ENCODE measurements at regions not wholly inside any gene's neighbourhood (a gene's known extent, or its start where the extent isn't known, plus 50 kb on each side); places are given as distances from the start of the nearest gene placed in this dataset.

DNA sequence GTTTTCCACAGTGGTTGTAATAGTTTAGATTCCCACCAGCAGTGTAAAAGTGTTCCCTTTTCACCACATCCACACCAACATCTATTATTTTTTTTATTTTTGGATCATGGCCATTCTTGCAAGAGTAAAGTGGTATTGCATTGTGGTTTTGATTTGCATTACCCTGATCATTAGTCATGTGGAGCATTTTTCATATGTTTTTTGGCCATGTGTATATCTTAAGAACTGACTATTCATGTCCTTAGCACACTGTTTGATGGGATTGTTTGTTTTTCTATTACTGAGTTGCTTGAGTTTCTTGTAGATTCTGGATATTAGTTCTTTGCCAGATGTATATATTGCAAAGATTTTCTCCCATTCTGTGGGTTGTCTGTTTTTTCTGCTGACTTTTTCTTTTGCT is 820.1 kb downstream of the TENT5A start:
- peak; percentile 34 for DNase-seq (ENCODE audit: low read depth)
- in situ Hi-C loops (cut with HindIII; ENCODE audit: low sequenced_read_pairs), result no loop called here
- TF ChIP-seq, protein P1, sequence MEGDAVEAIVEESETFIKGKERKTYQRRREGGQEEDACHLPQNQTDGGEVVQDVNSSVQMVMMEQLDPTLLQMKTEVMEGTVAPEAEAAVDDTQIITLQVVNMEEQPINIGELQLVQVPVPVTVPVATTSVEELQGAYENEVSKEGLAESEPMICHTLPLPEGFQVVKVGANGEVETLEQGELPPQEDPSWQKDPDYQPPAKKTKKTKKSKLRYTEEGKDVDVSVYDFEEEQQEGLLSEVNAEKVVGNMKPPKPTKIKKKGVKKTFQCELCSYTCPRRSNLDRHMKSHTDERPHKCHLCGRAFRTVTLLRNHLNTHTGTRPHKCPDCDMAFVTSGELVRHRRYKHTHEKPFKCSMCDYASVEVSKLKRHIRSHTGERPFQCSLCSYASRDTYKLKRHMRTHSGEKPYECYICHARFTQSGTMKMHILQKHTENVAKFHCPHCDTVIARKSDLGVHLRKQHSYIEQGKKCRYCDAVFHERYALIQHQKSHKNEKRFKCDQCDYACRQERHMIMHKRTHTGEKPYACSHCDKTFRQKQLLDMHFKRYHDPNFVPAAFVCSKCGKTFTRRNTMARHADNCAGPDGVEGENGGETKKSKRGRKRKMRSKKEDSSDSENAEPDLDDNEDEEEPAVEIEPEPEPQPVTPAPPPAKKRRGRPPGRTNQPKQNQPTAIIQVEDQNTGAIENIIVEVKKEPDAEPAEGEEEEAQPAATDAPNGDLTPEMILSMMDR (IDR thresholded peaks at IDR 0.05; ENCODE audit: low read depth, low read length, missing control alignments), result no peak
- H3K4me3 ChIP-seq (ENCODE audit: low read depth, low read length), result no peak overlapping the region

DNA sequence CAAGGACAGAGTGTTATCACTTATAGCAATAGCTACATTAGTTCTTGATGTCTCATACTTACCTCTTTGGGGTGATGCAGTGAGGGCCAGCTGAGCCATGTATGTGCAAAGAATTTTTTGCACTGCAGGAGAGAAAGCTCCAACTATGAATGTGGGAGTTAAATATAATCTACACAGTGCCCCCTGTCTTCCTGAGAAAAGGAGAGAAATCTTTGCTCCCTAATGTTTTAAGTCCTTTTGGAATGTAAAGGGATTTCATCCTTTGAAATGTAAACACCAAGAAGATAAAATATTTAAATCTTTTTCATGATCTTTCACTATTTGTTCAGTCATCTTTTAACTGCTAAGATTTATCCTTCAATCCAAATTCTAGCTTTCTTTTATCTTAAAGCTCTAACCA is 822.1 kb downstream of the TENT5A start:
- TF ChIP-seq, protein P1 (IDR thresholded peaks at IDR 0.05; ENCODE audit: low read depth, low read length, missing control alignments), result no peak
- no peak for DNase-seq (ENCODE audit: low read depth)
- no peak overlapping the region for H3K4me3 ChIP-seq (ENCODE audit: low read depth, low read length)
- in situ Hi-C loops (cut with HindIII; ENCODE audit: low sequenced_read_pairs), result no loop called here

DNA sequence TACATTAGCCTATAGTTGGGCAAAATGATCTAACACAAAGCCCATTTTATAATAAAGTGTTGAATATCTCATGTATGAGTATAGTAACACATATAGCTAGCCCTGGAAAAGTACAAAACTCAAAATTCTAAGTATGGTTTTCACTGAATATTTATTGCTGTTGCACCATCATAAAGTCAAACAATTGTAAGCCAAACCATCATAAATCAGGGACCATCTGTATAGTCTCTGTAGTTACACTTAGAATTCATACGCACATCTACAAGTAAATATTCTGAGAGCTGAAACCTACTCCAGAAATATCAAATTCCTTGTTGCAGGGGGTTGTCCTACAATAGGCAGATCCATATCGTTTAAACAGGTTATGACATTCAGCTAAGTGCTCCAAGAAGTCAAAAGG is 817.3 kb downstream of the BCKDHB start:
- in situ Hi-C loops (cut with HindIII; ENCODE audit: low sequenced_read_pairs), result no loop called here
- TF ChIP-seq, protein P1 (IDR thresholded peaks at IDR 0.05; ENCODE audit: low read depth, low read length, missing control alignments), result no peak
- H3K4me3 ChIP-seq (ENCODE audit: low read depth, low read length), result no peak overlapping the region
- DNase-seq (ENCODE audit: low read depth), result no peak

DNA sequence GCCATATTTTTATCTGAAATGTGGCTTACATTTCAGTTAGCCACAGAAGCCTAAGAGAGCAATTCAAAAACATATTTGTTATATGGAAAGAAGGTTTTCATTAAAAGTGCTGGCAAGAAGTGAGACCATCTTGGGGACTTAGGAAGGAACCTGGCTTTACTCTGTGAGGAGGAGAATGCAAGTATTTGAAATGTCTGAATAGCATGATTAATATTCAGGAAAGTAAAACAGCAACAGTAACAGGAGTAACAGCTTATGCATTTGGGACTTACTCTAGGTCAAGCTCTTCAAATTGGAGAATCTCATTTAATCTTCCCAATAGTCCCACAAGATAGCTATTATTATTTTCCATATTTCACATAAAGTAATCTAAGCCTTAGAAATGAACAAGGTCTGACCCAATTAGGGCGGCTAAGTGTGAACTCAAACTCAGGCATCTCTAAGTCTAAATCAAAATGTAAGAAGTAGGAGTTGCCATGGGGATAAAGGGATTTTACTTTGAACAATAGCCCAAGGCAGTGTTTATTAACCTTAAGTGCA is 816.5 kb downstream of the BCKDHB start:
- no peak for DNase-seq (ENCODE audit: low read depth)
- TF ChIP-seq, protein P1 (IDR thresholded peaks at IDR 0.05; ENCODE audit: low read depth, low read length, missing control alignments), result no peak
- H3K4me3 ChIP-seq (ENCODE audit: low read depth, low read length), result no peak overlapping the region
- in situ Hi-C loops (cut with HindIII; ENCODE audit: low sequenced_read_pairs), result no loop called here

DNA sequence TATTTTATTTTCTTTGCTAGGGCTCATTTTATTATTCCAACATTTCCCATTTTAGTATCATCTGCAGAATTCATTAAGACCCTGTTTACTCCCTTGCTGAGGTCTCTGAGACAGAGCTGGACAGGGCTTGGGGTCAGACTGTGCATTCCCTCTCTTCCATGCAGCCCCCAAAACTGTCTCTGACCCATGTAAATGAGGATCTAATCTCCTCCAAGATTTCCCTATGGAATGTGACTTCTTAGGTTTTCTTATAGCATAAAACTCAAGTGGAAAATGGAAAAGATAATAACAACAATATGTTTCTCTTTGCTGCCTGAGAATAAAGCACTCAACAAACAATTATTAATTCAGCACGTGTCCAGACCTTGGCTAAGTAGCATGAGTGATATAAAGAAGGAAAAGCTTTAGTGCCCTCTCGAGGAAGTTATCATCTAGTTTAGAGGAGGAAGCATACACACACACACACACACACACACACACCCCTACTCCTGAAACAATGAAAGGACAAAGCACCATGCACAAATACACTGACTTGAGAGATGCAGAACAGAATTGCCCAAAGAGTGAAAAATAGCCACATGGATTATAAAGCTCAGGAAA is 815.5 kb downstream of the BCKDHB start:
- TF ChIP-seq, protein P1 (IDR thresholded peaks at IDR 0.05; ENCODE audit: low read depth, low read length, missing control alignments), result no peak
- in situ Hi-C loops (cut with HindIII; ENCODE audit: low sequenced_read_pairs), result no loop called here
- no peak for DNase-seq (ENCODE audit: low read depth)

DNA sequence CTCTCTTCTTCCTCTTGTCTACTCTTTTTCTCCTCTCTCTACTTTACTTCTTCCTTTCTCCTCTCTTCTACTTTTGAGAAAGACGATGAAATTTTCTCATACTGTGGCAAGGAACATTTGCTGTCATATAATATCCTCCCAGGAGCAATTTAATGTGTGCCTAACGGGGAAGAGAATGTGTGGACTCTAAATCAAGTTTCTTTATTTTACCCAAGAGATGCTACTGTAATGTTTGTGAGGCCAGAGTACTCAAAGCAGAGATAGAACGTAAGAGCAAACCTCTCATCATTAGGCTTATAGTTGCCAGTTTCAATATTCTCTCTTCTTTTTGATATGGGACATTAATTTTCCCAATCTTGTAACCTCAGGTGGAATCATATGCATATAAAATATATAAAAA is 801.4 kb downstream of the BCKDHB start:
- in situ Hi-C loops (cut with HindIII; ENCODE audit: low sequenced_read_pairs), result no loop called here
- no peak overlapping the region for H3K4me3 ChIP-seq (ENCODE audit: low read depth, low read length)
- TF ChIP-seq, protein P1 (IDR thresholded peaks at IDR 0.05; ENCODE audit: low read depth, low read length, missing control alignments), result no peak
- no peak for DNase-seq (ENCODE audit: low read depth)

More for the DNA sequence above, 815.5 kb downstream of the BCKDHB start:
- H3K4me3 ChIP-seq (ENCODE audit: low read depth, low read length), result no peak overlapping the region
